ENCODE measurements at regions not wholly inside any gene's neighbourhood (a gene's known extent, or its start where the extent isn't known, plus 50 kb on each side); places are given as distances from the start of the nearest gene placed in this dataset.

GRCh38 chr2:66030553-66030952 lies 404.4 kb upstream of the MEIS1 start:
- TF ChIP-seq CTCF (IDR thresholded peaks at IDR 0.05) (no peak), NR1H2 (CRISPR knock-in tag; IDR thresholded peaks at IDR 0.05) (no peak), MAX (CRISPR knock-in tag; IDR thresholded peaks at IDR 0.05) (no peak), JUN (CRISPR knock-in tag; IDR thresholded peaks at IDR 0.05) (no peak), MXD4 (CRISPR knock-in tag; IDR thresholded peaks at IDR 0.05; ENCODE audit: borderline replicate concordance) (no peak)
- TF ChIP-seq, protein P1, sequence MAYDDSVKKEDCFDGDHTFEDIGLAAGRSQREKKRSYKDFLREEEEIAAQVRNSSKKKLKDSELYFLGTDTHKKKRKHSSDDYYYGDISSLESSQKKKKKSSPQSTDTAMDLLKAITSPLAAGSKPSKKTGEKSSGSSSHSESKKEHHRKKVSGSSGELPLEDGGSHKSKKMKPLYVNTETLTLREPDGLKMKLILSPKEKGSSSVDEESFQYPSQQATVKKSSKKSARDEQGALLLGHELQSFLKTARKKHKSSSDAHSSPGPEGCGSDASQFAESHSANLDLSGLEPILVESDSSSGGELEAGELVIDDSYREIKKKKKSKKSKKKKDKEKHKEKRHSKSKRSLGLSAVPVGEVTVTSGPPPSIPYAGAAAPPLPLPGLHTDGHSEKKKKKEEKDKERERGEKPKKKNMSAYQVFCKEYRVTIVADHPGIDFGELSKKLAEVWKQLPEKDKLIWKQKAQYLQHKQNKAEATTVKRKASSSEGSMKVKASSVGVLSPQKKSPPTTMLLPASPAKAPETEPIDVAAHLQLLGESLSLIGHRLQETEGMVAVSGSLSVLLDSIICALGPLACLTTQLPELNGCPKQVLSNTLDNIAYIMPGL (CRISPR knock-in tag; IDR thresholded peaks at IDR 0.05) = no peak

Measured in WTC11 (cell line).